ENCODE measurements at regions not wholly inside any gene's neighbourhood (a gene's known extent, or its start where the extent isn't known, plus 50 kb on each side); places are given as distances from the start of the nearest gene placed in this dataset.

- TF ChIP-seq POLR2A (IDR thresholded peaks at IDR 0.05), result no peak
- TF ChIP-seq CTCF (IDR thresholded peaks at IDR 0.05), result no peak
Observed at GRCh38 chr21:39033878-39034589, 149.2 kb downstream of the PSMG1 start.

Data from body of pancreas (tissue), 4 donors.